ENCODE measurements at regions not wholly inside any gene's neighbourhood (a gene's known extent, or its start where the extent isn't known, plus 50 kb on each side); places are given as distances from the start of the nearest gene placed in this dataset.

- Histone ChIP-seq H3K4me3 (no peak overlapping the region), H3K79me2 (ENCODE audit: control insufficient read depth, insufficient read depth, low read length) (no peaks in the 10 kb centered on the region), H3K4me2 (ENCODE audit: insufficient read depth, low read length) (no peak overlapping the region), H3K9me1 (ENCODE audit: control insufficient read depth, insufficient read depth, low read length) (no peaks in the 10 kb centered on the region), H3K9me3 (replicated peaks; ENCODE audit: control insufficient read depth, insufficient read depth, low read depth, low read length) (no peaks in the 10 kb centered on the region), H3K27me3 (ENCODE audit: control insufficient read depth in 2 of 2, insufficient read depth in 2 of 2, low read length in 2 of 2) (no peaks in the 10 kb centered on the region), H3K36me3 (ENCODE audit: control insufficient read depth, insufficient read depth, low read length) (no peaks in the 10 kb centered on the region), H3K9ac (ENCODE audit: insufficient read depth in 1 of 2, low read depth in 2 of 2, low read length in 2 of 2) (no peak overlapping the region), H3K4me1 (replicated peaks in 1 of 2; ENCODE audit: control insufficient read depth in 2 of 2, insufficient read depth in 2 of 2, low read length in 2 of 2) (no peaks in the 10 kb centered on the region), H4K20me1 (replicated peaks; ENCODE audit: control insufficient read depth, insufficient read depth, low read length) (no peaks in the 10 kb centered on the region), H2AFZ (ENCODE audit: low read depth, low read length) (no peak overlapping the region), H3K27ac (ENCODE audit: extremely low read depth, low read depth, low read length) (no peak overlapping the region)
- no TSS peak for BruUV-seq (replicated peaks)
- WGBS (ENCODE audit: insufficient coverage, low coverage, missing lambda C conversion rate): 4% methylated on average over 4 of the region's 4 CpGs
- ATAC-seq (no peak), FAIRE-seq (no peak), DNase-seq (ENCODE audit: extremely low read depth in 1 of 4, low spot score in 3 of 4) (no peak)
- intact Hi-C loops (cut with micrococcal nuclease): no loop called here
- in situ Hi-C loops (cut with MboI): no loop called here
- TF ChIP-seq RNF219 (CRISPR knock-in tag; IDR thresholded peaks at IDR 0.05) (no peak), HOXB6 (CRISPR knock-in tag; IDR thresholded peaks at IDR 0.05; ENCODE audit: borderline replicate concordance) (no peak)
- ChIA-PET CTCF (ENCODE audit: low intra/inter-chr PET ratio) (no interaction called here), POLR2A (interaction anchor here (0.6 kb wide), 1 partner anchor 10 kb away, joined by 3 read pairs; no protein-coding TSS in a partner anchor)
Observed at GRCh38 chr12:33192226-33192625, 247.4 kb downstream of the SYT10 start.

DNA sequence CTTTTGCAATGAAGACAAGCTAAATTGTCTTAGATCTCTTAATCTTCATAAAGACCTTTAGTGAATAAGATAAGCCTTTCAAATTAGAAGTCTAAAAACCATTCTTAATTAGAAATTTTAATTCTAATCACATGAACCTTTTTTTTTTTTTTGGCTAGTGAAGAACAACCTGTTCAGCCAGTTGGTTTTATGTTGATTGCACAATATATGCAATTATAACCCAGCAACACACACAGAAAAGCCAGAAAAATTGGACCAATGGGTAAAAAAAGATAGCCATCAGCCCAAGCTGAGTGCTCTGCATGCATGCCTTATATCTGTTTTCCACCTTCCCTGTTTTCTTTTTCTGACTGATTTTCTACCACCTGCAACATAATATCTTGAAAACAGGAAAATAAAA lies 252.2 kb downstream of the SYT10 start:
- Histone ChIP-seq H3K9me1 (ENCODE audit: control insufficient read depth, insufficient read depth, low read length) (no peaks in the 10 kb centered on the region), H3K4me3 (no peak overlapping the region), H3K79me2 (ENCODE audit: control insufficient read depth, insufficient read depth, low read length) (no peaks in the 10 kb centered on the region), H3K9ac (ENCODE audit: insufficient read depth in 1 of 2, low read depth in 2 of 2, low read length in 2 of 2) (no peak overlapping the region), H3K27me3 (ENCODE audit: control insufficient read depth in 2 of 2, insufficient read depth in 2 of 2, low read length in 2 of 2) (no peaks in the 10 kb centered on the region), H3K27ac (ENCODE audit: extremely low read depth, low read depth, low read length) (no peak overlapping the region), H2AFZ (ENCODE audit: low read depth, low read length) (no peak overlapping the region), H3K4me1 (replicated peaks in 1 of 2; ENCODE audit: control insufficient read depth in 2 of 2, insufficient read depth in 2 of 2, low read length in 2 of 2) (no peaks in the 10 kb centered on the region), H3K36me3 (ENCODE audit: control insufficient read depth, insufficient read depth, low read length) (no peaks in the 10 kb centered on the region), H3K4me2 (ENCODE audit: insufficient read depth, low read length) (no peak overlapping the region), H3K9me3 (replicated peaks; ENCODE audit: control insufficient read depth, insufficient read depth, low read depth, low read length) (no peaks in the 10 kb centered on the region), H4K20me1 (replicated peaks; ENCODE audit: control insufficient read depth, insufficient read depth, low read length) (no peaks in the 10 kb centered on the region)
- POLR2A ChIA-PET: interaction anchor here (0.6 kb wide), 1 partner anchor 10 kb away, joined by 3 read pairs; no protein-coding TSS in a partner anchor
- no TSS peak for BruUV-seq (replicated peaks)
- TF ChIP-seq CEBPG (CRISPR knock-in tag; IDR thresholded peaks at IDR 0.05) (no peak), CEBPG (tag; conservative IDR thresholded peaks at IDR 0.05 in 1 of 2, IDR thresholded peaks at IDR 0.05 in 1 of 2) (0 out of 4 replicates have a peak, but pooled peaks of 1 of the 2 experiments have one; percentile 57), CEBPB (tag; IDR thresholded peaks at IDR 0.05) (peak; percentile 39; the same call in 1 of the 2 replicates), ELF4 (CRISPR knock-in tag; IDR thresholded peaks at IDR 0.05) (no peak)
- TF ChIP-seq, protein P1, sequence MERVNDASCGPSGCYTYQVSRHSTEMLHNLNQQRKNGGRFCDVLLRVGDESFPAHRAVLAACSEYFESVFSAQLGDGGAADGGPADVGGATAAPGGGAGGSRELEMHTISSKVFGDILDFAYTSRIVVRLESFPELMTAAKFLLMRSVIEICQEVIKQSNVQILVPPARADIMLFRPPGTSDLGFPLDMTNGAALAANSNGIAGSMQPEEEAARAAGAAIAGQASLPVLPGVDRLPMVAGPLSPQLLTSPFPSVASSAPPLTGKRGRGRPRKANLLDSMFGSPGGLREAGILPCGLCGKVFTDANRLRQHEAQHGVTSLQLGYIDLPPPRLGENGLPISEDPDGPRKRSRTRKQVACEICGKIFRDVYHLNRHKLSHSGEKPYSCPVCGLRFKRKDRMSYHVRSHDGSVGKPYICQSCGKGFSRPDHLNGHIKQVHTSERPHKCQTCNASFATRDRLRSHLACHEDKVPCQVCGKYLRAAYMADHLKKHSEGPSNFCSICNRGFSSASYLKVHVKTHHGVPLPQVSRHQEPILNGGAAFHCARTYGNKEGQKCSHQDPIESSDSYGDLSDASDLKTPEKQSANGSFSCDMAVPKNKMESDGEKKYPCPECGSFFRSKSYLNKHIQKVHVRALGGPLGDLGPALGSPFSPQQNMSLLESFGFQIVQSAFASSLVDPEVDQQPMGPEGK (CRISPR knock-in tag; IDR thresholded peaks at IDR 0.05; ENCODE audit: borderline replicate concordance): no peak
- intact Hi-C loops (cut with micrococcal nuclease) (no loop called here), in situ Hi-C loops (cut with MboI) (no loop called here)
- CTCF ChIA-PET (ENCODE audit: low intra/inter-chr PET ratio): no interaction called here
- FAIRE-seq (no peak), ATAC-seq (no peak), DNase-seq (ENCODE audit: extremely low read depth in 1 of 4, low spot score in 3 of 4) (no peak)

Data from K562 (cell line).